ENCODE measurements at regions not wholly inside any gene's neighbourhood (a gene's known extent, or its start where the extent isn't known, plus 50 kb on each side); places are given as distances from the start of the nearest gene placed in this dataset.

DNA sequence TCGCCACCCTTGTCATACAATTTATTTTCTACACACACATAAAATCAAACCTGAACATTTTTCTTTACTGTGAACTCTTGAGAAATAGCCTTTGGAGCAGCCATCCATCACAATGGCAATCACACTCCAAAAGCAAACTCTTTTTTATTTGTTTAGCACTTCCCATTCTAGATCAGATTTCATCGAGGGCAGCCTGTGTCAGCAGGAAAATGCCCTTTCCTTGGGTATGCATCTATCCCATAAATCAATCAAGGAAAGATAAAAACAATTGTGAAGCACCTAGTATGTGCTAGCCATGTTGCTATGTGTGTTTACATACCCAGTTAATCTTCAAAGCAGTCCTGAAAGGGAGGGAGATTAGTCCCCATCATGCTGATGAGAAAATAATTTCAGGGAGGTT is 484.1 kb upstream of the USP24 start:
- TF ChIP-seq CTCF (IDR thresholded peaks at IDR 0.05; ENCODE audit: low read length) (no peak), EZH2 (IDR thresholded peaks at IDR 0.05; ENCODE audit: borderline replicate concordance, low read length) (no peak)
